ENCODE measurements at regions not wholly inside any gene's neighbourhood (a gene's known extent, or its start where the extent isn't known, plus 50 kb on each side); places are given as distances from the start of the nearest gene placed in this dataset.
"Not testable (repeated sequence)": the region's sequence is repeated elsewhere in the genome, so short reads cannot be mapped to it uniquely, and the experiment has no call there.

DNA sequence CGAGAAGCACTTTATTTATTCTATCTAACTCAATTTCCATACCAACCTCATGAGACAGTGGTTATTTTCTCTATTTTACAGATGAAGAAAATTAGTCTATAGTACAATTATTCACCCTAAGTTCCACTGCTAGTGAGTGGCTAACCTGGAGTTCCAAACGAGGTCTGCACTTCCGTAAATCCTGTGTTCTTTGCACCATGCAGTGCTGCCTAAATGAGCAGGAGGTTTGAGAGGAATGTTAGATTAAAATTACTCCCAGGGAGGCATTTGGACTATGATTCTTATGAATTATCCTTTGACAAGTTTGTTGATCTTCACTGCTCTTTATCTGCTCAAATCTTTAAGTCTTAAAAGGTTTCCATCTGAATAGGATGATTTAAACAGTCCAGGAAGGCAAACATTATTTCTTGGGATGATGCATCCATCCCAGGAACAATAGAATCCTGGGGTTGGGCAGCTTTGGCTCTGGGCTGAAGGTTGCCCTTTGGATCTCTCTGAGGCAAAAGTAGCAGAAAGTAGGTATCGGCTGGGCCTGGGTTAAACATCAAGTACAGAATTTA is 400.8 kb downstream of the REEP3 start:
- DNase-seq (ENCODE audit: low read depth) = no peak

DNA sequence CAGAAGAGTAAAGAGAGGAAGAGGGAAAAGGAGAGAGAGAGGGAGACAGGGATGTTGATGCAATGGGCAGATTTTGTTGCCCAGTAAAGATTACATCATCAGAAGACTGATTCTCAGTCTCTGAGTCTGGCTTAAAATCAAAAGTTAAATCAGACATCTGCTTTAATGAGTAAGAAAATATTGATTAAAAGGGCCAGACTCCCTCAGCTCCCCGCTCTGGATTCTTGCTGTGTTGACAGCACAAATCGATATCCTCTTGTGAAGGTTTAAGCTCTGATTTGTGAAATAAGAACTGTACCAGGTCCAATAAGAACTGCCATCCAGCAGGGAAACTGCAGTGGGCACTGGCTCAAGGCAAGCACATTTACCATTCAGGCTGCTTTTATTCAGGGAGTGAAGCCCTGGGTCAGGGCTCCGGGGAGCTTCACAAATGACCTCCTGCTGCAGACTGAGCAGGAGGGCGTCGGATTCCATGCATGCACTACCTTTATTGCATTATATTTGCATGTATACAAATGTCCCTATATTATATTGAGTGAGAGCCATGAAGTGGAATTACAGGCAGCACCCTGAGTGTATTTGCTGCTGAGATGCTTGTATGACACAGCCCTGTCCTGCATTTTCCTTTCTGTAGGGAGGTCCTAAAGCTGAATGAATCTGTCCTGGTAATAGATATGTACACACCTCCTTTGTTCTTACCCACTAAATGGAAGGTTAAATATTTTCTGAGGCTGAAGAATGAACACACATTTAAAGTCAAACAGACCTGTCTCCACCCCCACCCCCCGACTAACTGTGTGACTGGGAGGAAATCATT is 401.5 kb downstream of the REEP3 start:
- no peak for DNase-seq (ENCODE audit: low read depth)

DNA sequence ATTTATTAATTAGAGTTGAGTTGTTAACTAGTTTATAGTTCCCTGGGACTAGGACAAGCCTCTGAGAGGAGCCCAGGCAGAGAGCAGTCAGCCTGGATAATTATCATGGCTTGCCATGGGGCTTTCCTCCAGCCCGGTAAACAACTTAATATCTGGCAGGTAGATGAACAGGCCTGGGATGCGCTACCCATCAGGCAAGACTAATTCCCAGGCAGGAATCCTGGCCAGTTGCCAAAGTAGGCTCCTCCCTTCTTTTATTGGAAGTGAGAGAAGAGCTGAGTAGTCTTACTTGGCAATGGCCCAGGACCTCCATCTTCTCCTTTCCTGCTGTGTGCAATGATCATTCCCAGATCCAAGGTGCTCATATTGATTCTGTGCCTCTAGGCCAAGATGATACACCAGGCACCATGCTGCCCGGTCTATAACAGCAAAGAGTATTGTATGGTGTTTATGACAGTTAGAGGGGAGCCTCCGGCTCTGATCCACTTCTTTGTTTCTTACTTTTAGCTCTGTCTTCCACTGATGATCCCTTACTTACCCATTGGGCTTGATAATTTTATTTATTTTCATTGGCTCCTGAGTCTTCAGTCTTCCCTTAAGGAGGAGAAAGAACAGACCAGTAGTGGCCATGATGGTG is 408.7 kb downstream of the REEP3 start:
- no peak for DNase-seq (ENCODE audit: low read depth)

- no peak for DNase-seq (ENCODE audit: low read depth)
These were observed 409.4 kb downstream of the REEP3 start for GRCh38 chr10:63930584-63930983.

GRCh38 chr10:63935705-63936104 is 414.5 kb downstream of the REEP3 start:
- no peak for DNase-seq (ENCODE audit: low read depth)

- no peak for DNase-seq (ENCODE audit: low read depth)
These were observed 419.2 kb downstream of the REEP3 start for GRCh38 chr10:63940277-63940922.

GRCh38 chr10:63964406-63964805 is 443.2 kb downstream of the REEP3 start:
- DNase-seq (ENCODE audit: low read depth) = no peak

- no peak for DNase-seq (ENCODE audit: low read depth)
These were observed 444.6 kb downstream of the REEP3 start for GRCh38 chr10:63965846-63966245.

DNA sequence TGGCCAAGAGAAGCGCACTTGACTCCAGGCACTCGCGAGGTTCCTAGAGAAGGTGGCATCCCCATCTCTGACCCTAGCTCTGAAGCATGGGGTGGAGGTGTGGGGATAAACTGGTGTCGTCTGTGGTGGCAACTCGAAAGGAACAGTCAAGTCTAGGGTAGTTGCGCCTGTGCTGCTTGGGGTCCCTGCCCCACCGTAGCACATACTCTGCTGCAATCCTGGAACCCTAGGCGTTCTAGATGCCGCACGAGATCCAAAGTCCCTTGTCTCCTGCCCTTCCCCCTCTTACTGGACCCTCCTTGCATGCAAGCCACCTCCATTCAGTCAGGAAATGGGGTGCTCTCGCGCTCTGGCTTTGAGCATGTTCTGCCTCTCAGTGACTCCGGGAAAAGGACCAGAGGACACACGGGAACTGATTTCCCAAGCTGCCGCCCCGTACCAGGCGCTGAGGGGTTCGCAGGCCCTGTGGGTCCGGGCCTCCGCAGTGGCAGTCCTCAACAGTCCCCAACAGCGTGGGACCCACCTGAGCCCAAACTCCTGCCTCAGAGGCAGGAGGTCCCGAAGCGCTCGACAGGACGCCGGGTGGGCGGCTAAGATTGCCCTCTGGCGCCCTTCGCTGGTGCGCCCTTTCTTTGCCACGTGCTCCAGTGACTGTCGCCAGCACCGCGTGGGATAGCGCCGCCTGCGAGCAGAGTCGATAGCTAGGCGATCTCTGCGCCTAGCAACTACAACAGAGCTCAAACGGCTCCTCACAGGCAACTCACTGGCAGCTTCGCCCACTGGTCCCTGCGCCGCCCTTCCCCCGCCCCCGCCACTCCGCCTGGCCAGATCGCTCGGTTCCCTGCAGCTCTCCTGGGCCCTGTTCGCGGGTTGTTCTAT is 452.0 kb downstream of the REEP3 start:
- no peak for DNase-seq (ENCODE audit: low read depth)

- no peak for DNase-seq (ENCODE audit: low read depth)
These were observed 455.3 kb downstream of the REEP3 start for GRCh38 chr10:63976538-63976937.

DNA sequence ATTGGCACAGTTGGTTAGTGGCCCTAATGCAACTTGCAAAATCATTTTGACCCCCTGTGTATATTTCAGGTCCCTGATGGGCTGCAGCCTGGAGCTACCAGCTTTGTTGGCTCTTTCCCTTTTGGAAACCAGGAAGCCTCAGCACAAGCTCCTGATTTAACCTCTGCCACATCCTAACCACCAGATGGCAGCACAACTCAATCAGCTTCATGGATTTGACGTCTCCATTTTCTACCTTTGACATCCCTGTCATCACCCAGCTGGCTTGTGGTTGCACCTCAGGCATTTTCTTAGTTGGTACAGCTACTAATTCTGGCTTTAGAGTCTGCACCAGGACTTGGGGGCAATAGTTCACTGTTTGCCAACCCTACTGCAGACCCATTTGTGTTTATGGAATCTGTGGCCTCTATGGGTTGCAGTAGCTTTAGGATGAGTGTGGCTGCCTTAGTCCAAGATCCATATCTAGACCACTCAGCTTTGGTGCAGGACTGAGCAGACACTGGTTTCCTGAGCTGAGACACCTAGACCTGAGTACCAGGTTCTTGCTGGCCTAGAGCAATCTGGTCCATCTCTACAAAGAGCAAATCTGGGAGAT is 456.2 kb downstream of the REEP3 start:
- DNase-seq (ENCODE audit: low read depth) = no peak

- DNase-seq (ENCODE audit: low read depth) = not testable (repeated sequence)
These were observed 459.7 kb downstream of the REEP3 start for GRCh38 chr10:63980870-63981269.

- not testable (repeated sequence) for DNase-seq (ENCODE audit: low read depth)
These were observed 462.9 kb downstream of the REEP3 start for GRCh38 chr10:63984061-63984460.

DNA sequence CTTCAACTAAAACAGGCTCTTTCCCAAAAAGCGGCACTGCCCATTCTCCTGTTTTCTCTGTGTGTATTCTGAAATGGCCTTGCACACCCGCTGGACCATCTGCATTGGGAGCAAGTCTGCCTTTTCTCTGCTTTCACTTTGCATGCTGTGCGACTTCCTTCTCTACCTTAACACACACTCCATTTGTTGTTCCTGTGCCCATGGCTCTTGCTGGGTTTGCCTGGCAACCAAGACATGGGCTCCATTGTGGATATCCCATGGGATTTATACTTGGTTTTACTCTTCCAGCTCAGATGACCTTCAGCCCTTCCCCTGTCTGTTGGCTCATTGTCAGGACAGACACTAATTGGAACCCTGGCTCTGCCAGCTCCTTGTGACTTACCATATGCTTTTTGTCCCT is 465.3 kb downstream of the REEP3 start:
- no peak for DNase-seq (ENCODE audit: low read depth)

GRCh38 chr10:63987212-63987611 is 466.0 kb downstream of the REEP3 start:
- no peak for DNase-seq (ENCODE audit: low read depth)

DNA sequence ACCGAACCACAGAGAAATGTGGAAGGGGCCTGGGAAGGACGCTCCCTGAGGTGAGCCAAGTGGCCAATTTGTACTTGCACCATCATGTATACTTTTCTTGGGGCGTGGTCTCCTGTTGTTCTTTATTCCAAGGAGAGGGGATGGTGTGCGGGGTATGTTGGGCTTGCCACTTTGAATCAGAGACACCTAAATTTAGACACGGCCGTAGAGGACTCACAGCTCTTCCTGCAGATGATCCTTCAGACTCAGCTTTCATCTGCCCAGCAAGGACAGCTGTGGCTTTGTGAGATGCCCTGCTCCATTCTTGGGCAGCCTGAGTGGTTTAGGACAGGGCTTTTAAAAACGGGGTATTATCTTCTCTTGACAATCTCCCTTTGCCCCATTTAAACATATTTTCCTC is 473.2 kb downstream of the REEP3 start:
- DNase-seq (ENCODE audit: low read depth) = no peak

- no peak for DNase-seq (ENCODE audit: low read depth)
These were observed 486.0 kb downstream of the REEP3 start for GRCh38 chr10:64007157-64007556.

DNA sequence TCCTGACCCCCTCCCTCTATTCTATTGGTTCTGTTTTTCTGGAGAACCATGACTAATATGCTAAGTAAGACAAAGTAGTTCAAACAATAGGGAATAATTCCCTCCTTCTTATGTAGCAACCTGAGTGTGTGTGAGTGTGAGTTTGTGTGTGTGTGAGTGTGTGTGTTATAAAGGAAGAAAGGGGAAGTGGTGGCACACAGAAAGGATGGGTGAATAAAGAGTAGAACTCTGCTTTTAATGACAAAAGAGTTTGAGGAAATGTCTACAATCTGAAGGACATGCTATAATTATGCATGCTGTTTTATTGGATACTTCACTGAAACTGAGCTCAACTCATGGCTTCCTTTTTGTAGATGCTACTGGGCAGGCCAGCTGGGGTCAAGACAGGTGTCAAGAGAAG is 489.5 kb downstream of the REEP3 start:
- DNase-seq (ENCODE audit: low read depth) = no peak

DNA sequence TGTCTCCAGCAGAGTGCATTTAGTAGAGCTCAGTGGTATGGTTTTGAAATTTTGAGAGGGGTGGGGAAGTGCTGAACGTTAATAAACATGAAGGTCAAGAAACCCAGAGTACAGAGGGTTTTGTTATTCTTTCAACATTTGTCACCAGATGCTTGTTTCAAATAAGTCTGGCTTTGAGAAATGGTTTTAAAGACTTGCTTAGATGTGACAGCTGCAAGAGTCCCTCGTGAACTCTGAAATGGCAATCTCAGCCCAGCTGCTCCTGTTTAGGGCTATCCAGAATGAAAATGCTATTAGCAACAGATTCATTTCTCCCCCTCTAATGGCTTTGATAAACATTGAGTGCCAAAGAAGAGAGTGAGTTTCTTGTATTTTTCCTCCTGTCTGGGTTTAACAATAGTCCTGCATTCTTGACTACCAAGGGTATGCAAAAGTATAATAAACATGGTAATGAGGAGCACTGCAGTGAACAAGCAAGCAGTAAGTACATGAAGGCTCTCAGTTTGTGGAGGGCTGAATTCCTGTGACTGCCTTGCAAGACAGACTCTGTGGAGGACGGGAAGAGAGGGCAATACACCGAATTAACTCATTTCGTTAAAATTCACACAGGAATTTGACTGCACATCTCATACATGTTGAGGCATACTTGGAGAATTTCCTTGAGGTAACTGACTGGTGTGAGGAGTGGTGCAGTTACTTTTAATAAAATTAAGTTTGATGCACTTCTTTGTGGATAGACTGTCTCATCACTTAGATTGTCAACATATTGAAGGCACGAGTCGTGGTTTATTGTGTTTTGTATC is 490.9 kb downstream of the REEP3 start:
- no peak for DNase-seq (ENCODE audit: low read depth)

DNA sequence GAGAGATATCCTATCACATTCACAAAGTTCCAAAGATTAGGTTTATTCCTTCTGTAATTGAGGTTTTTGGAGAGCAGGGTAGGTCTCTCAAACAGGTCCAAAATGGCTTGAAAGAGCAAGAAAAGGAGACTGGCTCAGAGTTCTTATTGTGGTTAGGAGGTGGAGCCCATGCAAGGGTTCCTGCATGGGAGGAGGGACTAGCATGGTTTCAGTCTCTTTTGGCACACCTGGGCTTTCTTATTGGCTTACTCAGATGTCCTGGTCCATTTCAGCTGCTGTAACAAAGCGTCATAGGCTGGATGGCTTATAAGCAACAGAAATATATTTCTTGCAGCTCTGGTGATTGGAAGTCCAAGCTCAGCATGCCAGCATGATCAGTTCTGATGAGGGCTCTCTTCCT is 493.1 kb downstream of the REEP3 start:
- DNase-seq (ENCODE audit: low read depth) = no peak

Data from fibroblast of gingiva (primary cell).